ENCODE measurements at regions not wholly inside any gene's neighbourhood (a gene's known extent, or its start where the extent isn't known, plus 50 kb on each side); places are given as distances from the start of the nearest gene placed in this dataset.

- TF ChIP-seq NCOR1 (IDR thresholded peaks at IDR 0.05) (peak; percentile 42), GTF2A2 (tag; IDR thresholded peaks at IDR 0.05) (peak; percentile 79), LCOR (CRISPR knock-in tag; IDR thresholded peaks at IDR 0.05) (0 out of 2 replicates have a peak, but pooled peaks have one; percentile 59), NFIC (IDR thresholded peaks at IDR 0.05) (peak; percentile 64), ERF (CRISPR knock-in tag; IDR thresholded peaks at IDR 0.05) (0 out of 2 replicates have a peak, but pooled peaks have one; percentile 31), PML (IDR thresholded peaks at IDR 0.05; ENCODE audit: low read length) (peak; percentile 85), NFYB (IDR thresholded peaks at IDR 0.05; ENCODE audit: extremely low read depth, insufficient read length) (peak; percentile 76), TBP (optimal IDR thresholded peaks at IDR 0.05; ENCODE audit: low read depth, low read length) (peak; percentile 9), CBX1 (IDR thresholded peaks at IDR 0.05; ENCODE audit: low read depth) (peak; percentile 88; the same call in 1 of the 2 replicates), SP1 (CRISPR knock-in tag; IDR thresholded peaks at IDR 0.05) (peak; percentile 46; the same call in 1 of the 2 replicates), RBFOX2 (IDR thresholded peaks at IDR 0.05; ENCODE audit: low read depth, low read length) (peak; percentile 45; the same call in 1 of the 2 replicates), SUPT5H (IDR thresholded peaks at IDR 0.05) (peak; percentile 95), SREBF1 (IDR thresholded peaks at IDR 0.05; ENCODE audit: borderline replicate concordance, low read depth, low read length) (peak; percentile 94), NONO (IDR thresholded peaks at IDR 0.05; ENCODE audit: low read depth in 2 of 2, low read length in 1 of 2) (0 out of 4 replicates have a peak, but pooled peaks of 1 of the 2 experiments have one; percentile 53), SMAD1 (IDR thresholded peaks at IDR 0.05; ENCODE audit: low read depth, low read length, partially characterized antibody) (peak; percentile 94), ZC3H4 (CRISPR knock-in tag; IDR thresholded peaks at IDR 0.05; ENCODE audit: borderline replicate concordance) (peak; percentile 90), POLR2B (IDR thresholded peaks at IDR 0.05; ENCODE audit: low read depth, partially characterized antibody) (peak; percentile 96), FIP1L1 (IDR thresholded peaks at IDR 0.05; ENCODE audit: low read depth, low read length, poor library complexity, severe bottlenecking) (peak; percentile 24), CC2D1A (IDR thresholded peaks at IDR 0.05) (peak; percentile 65; the same call in 1 of the 2 replicates), ZBED1 (IDR thresholded peaks at IDR 0.05) (peak; percentile 87; the same call in 1 of the 2 replicates), MEIS2 (IDR thresholded peaks at IDR 0.05; ENCODE audit: partially characterized antibody) (peak; percentile 57), POLR2A (conservative IDR thresholded peaks at IDR 0.05) (peak; percentile 99), POLR2H (tag; IDR thresholded peaks at IDR 0.05; ENCODE audit: low read depth) (peak; percentile 97), KDM5B (IDR thresholded peaks at IDR 0.05; ENCODE audit: insufficient replicate concordance, low read depth, low read length) (peak; percentile 77), RNF2 (IDR thresholded peaks at IDR 0.05) (0 out of 2 replicates have a peak, but pooled peaks have one; percentile 28), POLR2AphosphoS5 (IDR thresholded peaks at IDR 0.05; ENCODE audit: control insufficient read depth, insufficient read depth, low read depth, low read length) (peak; percentile 74), MTA3 (IDR thresholded peaks at IDR 0.05; ENCODE audit: borderline replicate concordance) (peak; percentile 96), POLR2G (IDR thresholded peaks at IDR 0.05; ENCODE audit: low read depth, low read length) (peak; percentile 46), CSDE1 (IDR thresholded peaks at IDR 0.05) (peak in 1 of 2 experiments; percentile 64; a peak in 1 of 4 replicates), FOS (IDR thresholded peaks at IDR 0.05; ENCODE audit: extremely low read depth, insufficient read length) (peak; percentile 35), POLR2AphosphoS2 (IDR thresholded peaks at IDR 0.05; ENCODE audit: low read length) (peak; percentile 87; the same call in 1 of the 2 replicates)
- TF ChIP-seq, protein P1, sequence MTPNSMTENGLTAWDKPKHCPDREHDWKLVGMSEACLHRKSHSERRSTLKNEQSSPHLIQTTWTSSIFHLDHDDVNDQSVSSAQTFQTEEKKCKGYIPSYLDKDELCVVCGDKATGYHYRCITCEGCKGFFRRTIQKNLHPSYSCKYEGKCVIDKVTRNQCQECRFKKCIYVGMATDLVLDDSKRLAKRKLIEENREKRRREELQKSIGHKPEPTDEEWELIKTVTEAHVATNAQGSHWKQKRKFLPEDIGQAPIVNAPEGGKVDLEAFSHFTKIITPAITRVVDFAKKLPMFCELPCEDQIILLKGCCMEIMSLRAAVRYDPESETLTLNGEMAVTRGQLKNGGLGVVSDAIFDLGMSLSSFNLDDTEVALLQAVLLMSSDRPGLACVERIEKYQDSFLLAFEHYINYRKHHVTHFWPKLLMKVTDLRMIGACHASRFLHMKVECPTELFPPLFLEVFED (CRISPR knock-in tag; conservative IDR thresholded peaks at IDR 0.05): peak; percentile 84; the same call in 1 of the 2 replicates
Measured at GRCh38 chr6:30815041-30815742, 69.1 kb upstream of the DDR1 start (continued).

All from K562 (cell line).